H1 (cell line): ENCODE measurements at regions not wholly inside any gene's neighbourhood (a gene's known extent, or its start where the extent isn't known, plus 50 kb on each side); places are given as distances from the start of the nearest gene placed in this dataset.

Experiments
- CTCF ChIA-PET: fragments of 300-600 bp; sonication (Branson Sonifier 250); formaldehyde crosslinking; loops from one replicate; lab custom pipeline; 2021; ENCODE audit not compliant: partially characterized antibody; lab: Charles Lee
- POLR2A ChIA-PET: fragments of 300-600 bp; sonication (Branson Sonifier 250); formaldehyde crosslinking; loops from one replicate; lab custom pipeline; 2021; ENCODE audit warnings: inconsistent platforms; ENCODE audit not compliant: partially characterized antibody; lab: Charles Lee
- DNase-seq, 2 experiments: peaks; one replicate each; pipeline versions ENCODE4 v3.0.0 to v3.0.0-alpha.2; 2010 to 2022; ENCODE audit warnings: low spot score in 2 of 2, low read depth in 1 of 2, mixed read lengths in 1 of 2
- FAIRE-seq: peaks from 2 replicates; lab custom pipeline; 2011; peaks lifted over from hg19 to GRCh38; lab: Jason Lieb, UNC
- H2AFZ ChIP-seq: 2 replicates; pipeline ENCODE4 v1.8.1; 2012; ENCODE audit warnings: low read length, inconsistent platforms
- H2AK5ac ChIP-seq: 2 replicates; pipeline ENCODE4 v1.6.1; 2013; ENCODE audit warnings: low read depth, low read length
- H2BK120ac ChIP-seq: replicated peaks from 2 replicates; pipeline ENCODE3; 2013; ENCODE audit warnings: low read depth, low read length, inconsistent platforms
- H2BK12ac ChIP-seq: 2 replicates; pipeline ENCODE4 v1.6.1; 2013; ENCODE audit warnings: low read depth, low read length
- H2BK15ac ChIP-seq: 2 replicates; pipeline ENCODE4 v1.6.1; 2013; ENCODE audit warnings: low read length
- H2BK20ac ChIP-seq: 2 replicates; pipeline ENCODE4 v1.6.1; 2013; ENCODE audit warnings: low read length
- H2BK5ac ChIP-seq: 2 replicates; pipeline ENCODE4 v1.6.1; 2013; ENCODE audit warnings: low read depth, low read length
- H3K14ac ChIP-seq: 2 replicates; pipeline ENCODE4 v1.6.1; 2013; ENCODE audit warnings: inconsistent platforms; ENCODE audit not compliant: insufficient read length
- H3K18ac ChIP-seq: 2 replicates; pipeline ENCODE4 v1.6.1; 2013; ENCODE audit warnings: low read length; ENCODE audit errors: extremely low read depth
- H3K23ac ChIP-seq: 2 replicates; pipeline ENCODE4 v1.6.1; 2013; ENCODE audit warnings: inconsistent platforms; ENCODE audit not compliant: insufficient read length
- H3K23me2 ChIP-seq: 2 replicates; pipeline ENCODE4 v1.6.1; 2013; ENCODE audit warnings: low read depth, low read length
- H3K27ac ChIP-seq: 2 replicates; pipeline ENCODE4 v1.6.1; 2011; ENCODE audit warnings: low read depth, low read length, inconsistent platforms
- H3K27me3 ChIP-seq, 4 experiments: replicated peaks in 1 of 4; 1 replicate in 1 of 4; 2 replicates in 3 of 4; pipeline versions ENCODE4 v1.6.1 to v1.8.1; 2011 to 2013; ENCODE audit warnings: low read length in 3 of 4, mild to moderate bottlenecking in 3 of 4, inconsistent platforms in 2 of 4, mixed read lengths in 2 of 4, moderate library complexity in 1 of 4; ENCODE audit not compliant: control insufficient read depth in 3 of 4, insufficient read depth in 3 of 4; ENCODE audit errors: extremely low read depth in 1 of 4
- H3K36me3 ChIP-seq, 4 experiments: 2 replicates each; pipeline versions ENCODE4 v1.6.1 to v1.8.1; 2011 to 2013; ENCODE audit warnings: mild to moderate bottlenecking in 4 of 4, low read length in 3 of 4, moderate library complexity in 2 of 4, control low read depth in 1 of 4, inconsistent platforms in 1 of 4; ENCODE audit not compliant: insufficient read depth in 4 of 4, control insufficient read depth in 2 of 4
- H3K4ac ChIP-seq: replicated peaks from 2 replicates; pipeline ENCODE3; 2013; ENCODE audit warnings: low read length, low read depth, mixed read lengths, inconsistent platforms; ENCODE audit not compliant: insufficient read length
- H3K4me1 ChIP-seq, 4 experiments: replicated peaks in 1 of 4; 1 replicate in 1 of 4; 2 replicates in 3 of 4; pipeline versions ENCODE4 v1.6.1 to v1.8.1; 2011 to 2013; ENCODE audit warnings: low read length in 3 of 4, inconsistent platforms in 2 of 4, mixed read lengths in 1 of 4; ENCODE audit not compliant: insufficient read depth in 4 of 4, control insufficient read depth in 3 of 4
- H3K4me2 ChIP-seq, 2 experiments: 2 replicates each; pipeline versions ENCODE4 v1.6.1 to v1.8.1; 2011 to 2013; ENCODE audit warnings: low read depth in 2 of 2, low read length in 2 of 2, control low read depth in 1 of 2, inconsistent platforms in 1 of 2, mild to moderate bottlenecking in 1 of 2; ENCODE audit not compliant: insufficient read depth in 1 of 2
- H3K4me3 ChIP-seq, 4 experiments: fragments of 200-600, 300-600 bp in 1 of 4; sonication (generic), shearing (Covaris generic), sonication (Bioruptor Twin) in 1 of 4; 2 replicates each; pipeline versions ENCODE4 v1.5.1 to v1.8.1; 2011 to 2016; ENCODE audit warnings: low read length in 4 of 4, low read depth in 3 of 4, control low read depth in 2 of 4, inconsistent platforms in 2 of 4, mild to moderate bottlenecking in 2 of 4, mixed read lengths in 1 of 4, moderate library complexity in 1 of 4; ENCODE audit not compliant: insufficient read depth in 2 of 4; ENCODE audit errors: extremely low read depth in 1 of 4
- H3K56ac ChIP-seq: replicated peaks from 2 replicates; pipeline ENCODE3; 2013; ENCODE audit warnings: low read depth, mild to moderate bottlenecking, mixed read lengths, low read length, inconsistent platforms; ENCODE audit not compliant: insufficient read length
- H3K79me1 ChIP-seq: 2 replicates; pipeline ENCODE4 v1.6.1; 2013; ENCODE audit warnings: low read depth, low read length, control low read depth
- H3K79me2 ChIP-seq, 2 experiments: 2 replicates each; pipeline versions ENCODE4 v1.6.1 to v1.8.1; 2012 to 2013; ENCODE audit warnings: low read length in 2 of 2, mild to moderate bottlenecking in 2 of 2, inconsistent platforms in 1 of 2; ENCODE audit not compliant: insufficient read depth in 2 of 2, control insufficient read depth in 1 of 2
- H3K9ac ChIP-seq, 4 experiments: replicated peaks in 1 of 4; 1 replicate in 1 of 4; 2 replicates in 3 of 4; pipeline versions ENCODE4 v1.6.1 to v1.8.1; 2011 to 2013; ENCODE audit warnings: low read depth in 3 of 4, low read length in 3 of 4, control low read depth in 2 of 4, mild to moderate bottlenecking in 2 of 4, moderate library complexity in 2 of 4, inconsistent platforms in 1 of 4; ENCODE audit errors: extremely low read depth in 1 of 4
- H3K9me3 ChIP-seq, 2 experiments: 2 replicates each; pipeline versions ENCODE4 v1.6.1 to v1.8.1; 2012 to 2013; ENCODE audit warnings: mild to moderate bottlenecking in 2 of 2, moderate library complexity in 2 of 2, control low read depth in 1 of 2, inconsistent platforms in 1 of 2, low read depth in 1 of 2, low read length in 1 of 2, mixed read lengths in 1 of 2; ENCODE audit not compliant: insufficient read depth in 2 of 2
- H4K20me1 ChIP-seq, 2 experiments: replicated peaks in 1 of 2; 2 replicates each; pipeline versions ENCODE3 to v1.8.1; 2011 to 2013; ENCODE audit warnings: inconsistent platforms in 2 of 2, low read length in 2 of 2, mild to moderate bottlenecking in 1 of 2; ENCODE audit not compliant: insufficient read depth in 2 of 2, control insufficient read depth in 1 of 2
- H4K5ac ChIP-seq: 2 replicates; pipeline ENCODE4 v1.6.1; 2013; ENCODE audit warnings: low read length, low read depth, mixed read lengths, inconsistent platforms; ENCODE audit not compliant: insufficient read length
- H4K8ac ChIP-seq: 2 replicates; pipeline ENCODE4 v1.8.0; 2013; ENCODE audit warnings: mild to moderate bottlenecking, moderate library complexity, low read length, inconsistent platforms; ENCODE audit not compliant: insufficient read depth; ENCODE audit errors: extremely low read depth
- H4K91ac ChIP-seq: replicated peaks from 2 replicates; pipeline ENCODE3; 2013; ENCODE audit warnings: low read length, mixed read lengths, inconsistent platforms; ENCODE audit not compliant: insufficient read length
- CHD1 ChIP-seq: IDR thresholded peaks from 2 replicates; pipeline ENCODE4 v1.6.1; 2012; ENCODE audit warnings: low read depth, low read length, improper control_type of control experiment
- CTBP2 ChIP-seq: IDR thresholded peaks from 2 replicates; pipeline ENCODE4 v1.7.0; 2011; ENCODE audit warnings: borderline replicate concordance, mild to moderate bottlenecking, moderate library complexity, mixed read lengths, low read length; ENCODE audit not compliant: insufficient read depth, insufficient read length
- WGBS, 2 experiments: shearing (Covaris generic) in 1 of 2; methylation state at CpG; one replicate each; pipeline versions ENCODE4 v1.1.6 to v1.1.7; 2013 to 2015; ENCODE audit warnings: low lambda C conversion rate in 2 of 2, mixed read lengths in 2 of 2, inconsistent platforms in 1 of 2, low coverage in 1 of 2, missing lambda C conversion rate in 1 of 2; ENCODE audit not compliant: insufficient replicate concordance in 2 of 2, insufficient coverage in 1 of 2, insufficient read length in 1 of 2; ENCODE audit errors: extremely low coverage in 1 of 2, missing lambda C conversion rate in 1 of 2; 5-methylcytosine and 5-hydroxymethylcytosine counted together

GRCh38 chr1:199057322-199057721, 418.5 kb downstream of the PTPRC start:
- Histone ChIP-seq H4K8ac (no peak overlapping the region), H3K56ac (no peak overlapping the region), H3K4me2 (no peak overlapping the region), H2AK5ac (no peak overlapping the region), H3K4me3 (no peak overlapping the region), H3K14ac (no peak overlapping the region), H3K23ac (no peak overlapping the region), H3K79me2 (no peaks in the 10 kb centered on the region), H3K9ac (no peak overlapping the region), H4K91ac (no peak overlapping the region), H4K5ac (no peak overlapping the region), H3K4ac (no peak overlapping the region), H3K36me3 (no peaks in the 10 kb centered on the region), H3K27me3 (no peaks in the 10 kb centered on the region), H3K4me1 (no peaks in the 10 kb centered on the region), H3K23me2 (no peaks in the 10 kb centered on the region), H2BK20ac (no peak overlapping the region), H3K9me3 (no peaks in the 10 kb centered on the region), H2BK15ac (no peak overlapping the region), H2BK120ac (no peak overlapping the region), H2BK5ac (no peak overlapping the region), H3K18ac (no peak overlapping the region), H3K79me1 (no peaks in the 10 kb centered on the region), H4K20me1 (no peaks in the 10 kb centered on the region), H2BK12ac (no peak overlapping the region), H3K27ac (no peak overlapping the region), H2AFZ (no peak overlapping the region)
- DNase-seq (no peak), FAIRE-seq (no peak)
- ChIA-PET POLR2A (no interaction called here), CTCF (no interaction called here)
- TF ChIP-seq CTBP2 (no peak), CHD1 (no peak)
- 88% methylated on average over 1 of the region's 1 CpG; no CpG with 5 or more reads in 1 of the 2 experiments for WGBS, 2 experiments
